ENCODE measurements at regions not wholly inside any gene's neighbourhood (a gene's known extent, or its start where the extent isn't known, plus 50 kb on each side); places are given as distances from the start of the nearest gene placed in this dataset.
"Not testable (repeated sequence)": the region's sequence is repeated elsewhere in the genome, so short reads cannot be mapped to it uniquely, and the experiment has no call there.

GRCh38 chr14:81751198-81751597 lies 217.5 kb upstream of the SEL1L start:
- DNase-seq (ENCODE audit: low read depth) = no peak

- DNase-seq (ENCODE audit: low read depth) = no peak
These were observed 225.9 kb upstream of the SEL1L start for GRCh38 chr14:81759541-81759940.

GRCh38 chr14:81765651-81766275 lies 232.1 kb upstream of the SEL1L start:
- no peak for DNase-seq (ENCODE audit: low read depth)

- no peak for DNase-seq (ENCODE audit: low read depth)
These were observed 232.8 kb upstream of the SEL1L start for GRCh38 chr14:81766321-81766915.

- no peak for DNase-seq (ENCODE audit: low read depth)
These were observed 233.8 kb upstream of the SEL1L start for GRCh38 chr14:81767266-81767995.

- no peak for DNase-seq (ENCODE audit: low read depth)
These were observed 238.1 kb upstream of the SEL1L start for GRCh38 chr14:81771651-81772275.

- DNase-seq (ENCODE audit: low read depth) = no peak
These were observed 238.7 kb upstream of the SEL1L start for GRCh38 chr14:81772381-81772780.

- no peak for DNase-seq (ENCODE audit: low read depth)
These were observed 242.9 kb upstream of the SEL1L start for GRCh38 chr14:81776531-81776930.

- DNase-seq (ENCODE audit: low read depth) = not testable (repeated sequence)
These were observed 248.1 kb upstream of the SEL1L start for GRCh38 chr14:81781798-81782197.

GRCh38 chr14:81784084-81784483 lies 250.4 kb upstream of the SEL1L start:
- no peak for DNase-seq (ENCODE audit: low read depth)

GRCh38 chr14:81797315-81797714 lies 263.7 kb upstream of the SEL1L start:
- DNase-seq (ENCODE audit: low read depth) = no peak

- no peak for DNase-seq (ENCODE audit: low read depth)
These were observed 268.3 kb upstream of the SEL1L start for GRCh38 chr14:81801921-81802320.

GRCh38 chr14:81802341-81802740 lies 268.7 kb upstream of the SEL1L start:
- no peak for DNase-seq (ENCODE audit: low read depth)

- DNase-seq (ENCODE audit: low read depth) = no peak
These were observed 272.1 kb upstream of the SEL1L start for GRCh38 chr14:81805785-81806184.

GRCh38 chr14:81811705-81812269 lies 278.1 kb upstream of the SEL1L start:
- no peak for DNase-seq (ENCODE audit: low read depth)

- no peak for DNase-seq (ENCODE audit: low read depth)
These were observed 284.6 kb upstream of the SEL1L start for GRCh38 chr14:81818271-81818670.

- no peak for DNase-seq (ENCODE audit: low read depth)
These were observed 285.7 kb upstream of the SEL1L start for GRCh38 chr14:81819344-81819743.

- DNase-seq (ENCODE audit: low read depth) = no peak
These were observed 286.3 kb upstream of the SEL1L start for GRCh38 chr14:81819910-81820309.

- no peak for DNase-seq (ENCODE audit: low read depth)
These were observed 292.4 kb upstream of the SEL1L start for GRCh38 chr14:81826081-81826480.

- DNase-seq (ENCODE audit: low read depth) = no peak
These were observed 295.8 kb upstream of the SEL1L start for GRCh38 chr14:81829447-81829846.

- no peak for DNase-seq (ENCODE audit: low read depth)
These were observed 297.6 kb upstream of the SEL1L start for GRCh38 chr14:81831128-81831820.

GRCh38 chr14:81834308-81834707 lies 300.7 kb upstream of the SEL1L start:
- DNase-seq (ENCODE audit: low read depth) = no peak
